K562 (cell line): ENCODE measurements at regions not wholly inside any gene's neighbourhood (a gene's known extent, or its start where the extent isn't known, plus 50 kb on each side); places are given as distances from the start of the nearest gene placed in this dataset.

Source experiments
- ATAC-seq: fragments of 200-7000 bp; cut with Tn5 transposase; 3 replicates; pipeline ENCODE4 v1.9.1; 2020; ENCODE audit warnings: moderate library complexity
- BruUV-seq: library from RNA; stranded (reverse); fragments of 400-500 nt; replicated peaks from 2 replicates; lab custom pipeline; 2021; lab: Mats Ljungman, UMichigan
- CTCF ChIA-PET: fragments of 300-600 bp; formaldehyde crosslinking; extraction: SDS; loops from one replicate; lab custom pipeline; 2021; ENCODE audit warnings: low intra/inter-chr PET ratio; lab: Yijun Ruan, JAX
- POLR2A ChIA-PET: fragments of 300-600, 350-650 bp; sonication (Branson Sonifier 250); formaldehyde crosslinking; extraction: SDS; loops from one replicate; lab custom pipeline; 2021; ENCODE audit warnings: antibody characterized with exemption, inconsistent platforms; lab: Yijun Ruan, JAX
- DNase-seq, 4 experiments: peaks; one replicate each; pipeline versions ENCODE4 v3.0.0 to v3.0.0-alpha.2; 2011 to 2018; ENCODE audit warnings: low spot score in 3 of 4, mixed read lengths in 3 of 4; ENCODE audit errors: extremely low read depth in 1 of 4
- FAIRE-seq: peaks from 2 replicates; lab custom pipeline; 2011; peaks lifted over from hg19 to GRCh38; lab: Jason Lieb, UNC
- H2AFZ ChIP-seq: 2 replicates; pipeline ENCODE4 v1.6.0; 2011; ENCODE audit warnings: low read depth, low read length, control low read depth, inconsistent platforms
- H3K27ac ChIP-seq: fragments of 200-600 bp; 3 replicates; pipeline ENCODE4 v1.8.0; 2011; ENCODE audit warnings: low read depth, mild to moderate bottlenecking, control low read depth, inconsistent platforms, low read length, moderate library complexity, mixed read lengths; ENCODE audit errors: extremely low read depth
- H3K27me3 ChIP-seq, 2 experiments: fragments of 300-600 bp in 1 of 2; 2 replicates in 1 of 2; 3 replicates in 1 of 2; pipeline versions ENCODE4 v1.6.0 to v1.8.0; 2011; ENCODE audit warnings: inconsistent platforms in 2 of 2, low read length in 2 of 2, mild to moderate bottlenecking in 1 of 2, mixed read lengths in 1 of 2, moderate library complexity in 1 of 2; ENCODE audit not compliant: control insufficient read depth in 2 of 2, insufficient read depth in 2 of 2
- H3K36me3 ChIP-seq: fragments of 300-600 bp; 3 replicates; pipeline ENCODE4 v1.8.0; 2011; ENCODE audit warnings: mild to moderate bottlenecking, low read length, inconsistent platforms; ENCODE audit not compliant: control insufficient read depth, insufficient read depth
- H3K4me1 ChIP-seq, 2 experiments: fragments of 200-600 bp in 1 of 2; replicated peaks in 1 of 2; 2 replicates in 1 of 2; 3 replicates in 1 of 2; pipeline versions ENCODE4 v1.5.1 to v1.8.0; 2011; ENCODE audit warnings: inconsistent platforms in 2 of 2, low read length in 2 of 2, mild to moderate bottlenecking in 1 of 2, mixed read lengths in 1 of 2, moderate library complexity in 1 of 2; ENCODE audit not compliant: control insufficient read depth in 2 of 2, insufficient read depth in 2 of 2
- H3K4me2 ChIP-seq: 2 replicates; pipeline ENCODE4 v1.6.1; 2011; ENCODE audit warnings: low read length, control low read depth, inconsistent platforms, mixed read lengths; ENCODE audit not compliant: insufficient read depth
- H3K4me3 ChIP-seq: fragments of 200-600 bp; sonication (generic), shearing (Covaris generic); 2 replicates; pipeline ENCODE4 v1.5.1; 2016; ENCODE audit warnings: control low read depth, inconsistent platforms
- H3K79me2 ChIP-seq: fragments of 200-600 bp; 3 replicates; pipeline ENCODE4 v1.8.0; 2011; ENCODE audit warnings: low read length, inconsistent platforms; ENCODE audit not compliant: control insufficient read depth, insufficient read depth
- H3K9ac ChIP-seq, 2 experiments: 2 replicates each; pipeline versions ENCODE4 v1.6.0 to v1.6.1; 2011; ENCODE audit warnings: low read depth in 2 of 2, low read length in 2 of 2, control low read depth in 1 of 2, inconsistent platforms in 1 of 2, mild to moderate bottlenecking in 1 of 2, mixed read lengths in 1 of 2; ENCODE audit not compliant: insufficient read depth in 1 of 2
- H3K9me1 ChIP-seq: one replicate; pipeline ENCODE4 v1.6.0; 2011; ENCODE audit warnings: inconsistent platforms, mild to moderate bottlenecking, low read length, moderate library complexity; ENCODE audit not compliant: control insufficient read depth, insufficient read depth
- H3K9me3 ChIP-seq: replicated peaks from 2 replicates; pipeline ENCODE4 v1.5.1; 2011; ENCODE audit warnings: low read depth, low read length, inconsistent platforms; ENCODE audit not compliant: control insufficient read depth, insufficient read depth
- H4K20me1 ChIP-seq: replicated peaks from 2 replicates; pipeline ENCODE4 v1.6.1; 2011; ENCODE audit warnings: low read length, inconsistent platforms, mixed read lengths; ENCODE audit not compliant: control insufficient read depth, insufficient read depth
- KAT7 ChIP-seq: sonication (generic); formaldehyde crosslinking; IDR thresholded peaks from 2 replicates; pipeline ENCODE4 v1.8.0; 2022; ENCODE audit warnings: missing genetic modification reagents, mild to moderate bottlenecking, borderline replicate concordance
- MBD2 ChIP-seq: sonication (generic); IDR thresholded peaks from 2 replicates; pipeline ENCODE4 v1.6.1; 2016; ENCODE audit warnings: low read depth, borderline replicate concordance
- YBX1 ChIP-seq: fragments of 450-650 bp; IDR thresholded peaks from 2 replicates; pipeline ENCODE4 v1.7.1; 2016; ENCODE audit warnings: mild to moderate bottlenecking
- ZKSCAN8 ChIP-seq: fragments of 200-800 bp; sonication (Bioruptor generic); IDR thresholded peaks from 2 replicates; pipeline ENCODE4 v1.6.1; 2016; ENCODE audit warnings: missing genetic modification characterization, missing compliant biosample characterization
- ZNF232 ChIP-seq: sonication (generic); formaldehyde crosslinking; IDR thresholded peaks from 2 replicates; pipeline ENCODE4 v1.8.0; 2022; ENCODE audit warnings: mild to moderate bottlenecking, missing genetic modification reagents
- ZNF561 ChIP-seq: fragments of 450-650 bp; formaldehyde crosslinking; conservative IDR thresholded peaks from 2 replicates; pipeline ENCODE4 v1.4.0; 2020; ENCODE audit warnings: mild to moderate bottlenecking, moderate library complexity
- ZNF699 ChIP-seq: fragments of 250-450 bp; sonication (Bioruptor Pico); IDR thresholded peaks from 2 replicates; pipeline ENCODE4 v1.8.0; 2021; ENCODE audit warnings: mild to moderate bottlenecking, moderate library complexity; ENCODE audit not compliant: insufficient replicate concordance
- WGBS: fragments of 100-300 bp; shearing (Covaris generic); methylation state at CpG from one replicate; pipeline ENCODE4 v1.1.6; 2016; ENCODE audit warnings: low coverage, mixed read lengths; ENCODE audit not compliant: insufficient coverage; ENCODE audit errors: missing lambda C conversion rate; 5-methylcytosine and 5-hydroxymethylcytosine counted together
- in situ Hi-C: fragments of 300-500 bp; cut with MboI; formaldehyde crosslinking; loops from 4 replicates; pipeline ENCODE4 v1.15.0; 2018; ENCODE audit warnings: inconsistent platforms, mixed read lengths
- intact Hi-C: fragments of 100-400 bp; cut with micrococcal nuclease; formaldehyde crosslinking; loops from 2 replicates; pipeline ENCODE4 v1.14.2; 2022
- TF ChIP-seq, protein P1 (sequence below): fragments of 450-650 bp; IDR thresholded peaks from 2 replicates; pipeline ENCODE4 v1.6.1; 2017; ENCODE audit warnings: mild to moderate bottlenecking, moderate library complexity
- TF ChIP-seq, protein P2 (sequence below): fragments of 250-450 bp; sonication (Bioruptor Pico); IDR thresholded peaks from 2 replicates; pipeline ENCODE4 v1.8.0; 2021; ENCODE audit warnings: moderate library complexity, mild to moderate bottlenecking, inconsistent platforms
- TF ChIP-seq, protein P3 (sequence below): fragments of 250-450 bp; sonication (Bioruptor Pico); IDR thresholded peaks from 2 replicates; pipeline ENCODE4 v1.5.0; 2021
- TF ChIP-seq, protein P4 (sequence below): sonication (generic); formaldehyde crosslinking; IDR thresholded peaks from 2 replicates; pipeline ENCODE4 v1.9.0; 2022; ENCODE audit warnings: mild to moderate bottlenecking, missing genetic modification reagents
- TF ChIP-seq, protein P5 (sequence below): fragments of 250-450 bp; sonication (Bioruptor Pico); IDR thresholded peaks from 2 replicates; pipeline ENCODE4 v1.8.0; 2021; ENCODE audit warnings: moderate library complexity, mild to moderate bottlenecking, inconsistent platforms

DNA sequence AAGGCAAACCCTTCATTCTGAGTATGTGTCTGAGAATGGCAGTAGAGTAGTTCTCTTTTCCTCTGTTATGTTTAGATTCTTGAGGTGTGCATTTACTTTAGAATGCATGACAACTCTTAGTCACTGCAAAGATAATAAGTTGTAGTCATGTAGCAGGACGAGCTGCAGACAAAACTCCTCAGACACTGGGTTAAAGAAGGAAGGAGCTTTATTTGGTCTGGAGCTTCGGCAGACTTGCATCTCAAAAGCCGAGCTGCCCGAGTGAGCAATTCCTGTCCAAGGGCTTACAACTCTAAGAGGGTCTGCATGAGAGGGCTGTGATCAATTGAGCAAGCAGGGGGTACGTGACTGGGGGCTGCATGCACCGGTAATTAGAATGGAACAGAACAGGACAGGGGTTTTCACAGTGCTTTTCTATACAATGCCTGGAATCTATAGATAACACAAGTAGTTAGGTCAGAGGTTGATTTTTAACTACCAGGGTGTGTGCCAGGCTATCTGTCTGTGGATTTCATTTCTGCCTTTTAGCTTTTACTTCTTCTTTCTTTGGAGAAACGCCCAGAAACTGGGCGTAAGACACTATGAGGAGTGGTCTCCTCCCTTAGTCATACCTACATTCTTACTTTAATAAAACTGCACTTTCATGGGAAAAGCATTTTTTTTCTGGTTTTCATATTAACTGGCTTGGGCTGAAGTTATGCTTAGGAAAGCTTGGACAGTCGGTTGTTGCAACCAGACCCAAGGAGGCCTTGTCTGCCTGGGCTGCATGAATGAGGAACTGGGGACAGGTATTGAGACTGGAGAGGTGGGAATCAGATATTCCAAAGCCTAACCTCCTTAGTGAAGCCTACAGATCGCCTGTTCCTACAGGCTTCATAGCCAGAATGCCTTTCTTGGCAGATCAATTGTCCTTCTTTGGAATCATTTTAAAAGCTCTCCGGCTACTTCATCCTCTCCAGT, 115.1 kb downstream of the RHOU start:
- no peak overlapping the region for H3K4me2 ChIP-seq
- no peak overlapping the region for H2AFZ ChIP-seq
- no TSS peak for BruUV-seq

More for the DNA sequence above, 115.1 kb downstream of the RHOU start:
- 2% methylated on average over 11 of the region's 11 CpGs for WGBS
- Histone ChIP-seq H3K9me3 (no peaks in the 10 kb centered on the region), H3K4me1 (no peaks in the 10 kb centered on the region), H3K4me3 (no peak overlapping the region), H3K27ac (no peak overlapping the region), H3K9me1 (no peaks in the 10 kb centered on the region), H4K20me1 (no peaks in the 10 kb centered on the region), H3K36me3 (no peaks in the 10 kb centered on the region), H3K79me2 (no peaks in the 10 kb centered on the region), H3K9ac (no peak overlapping the region), H3K27me3 (no peaks in the 10 kb centered on the region)
- in situ Hi-C loops (no loop called here), intact Hi-C loops (no loop called here)
- FAIRE-seq = no peak
- POLR2A ChIA-PET = interaction anchor here (0.6 to 0.8 kb wide), 2 partner anchors 9 to 13 kb away, joined by 3 read pairs; no protein-coding TSS in a partner anchor
- no peak for DNase-seq
- CTCF ChIA-PET = no interaction called here
- ATAC-seq = no peak
- TF ChIP-seq, protein P1, sequence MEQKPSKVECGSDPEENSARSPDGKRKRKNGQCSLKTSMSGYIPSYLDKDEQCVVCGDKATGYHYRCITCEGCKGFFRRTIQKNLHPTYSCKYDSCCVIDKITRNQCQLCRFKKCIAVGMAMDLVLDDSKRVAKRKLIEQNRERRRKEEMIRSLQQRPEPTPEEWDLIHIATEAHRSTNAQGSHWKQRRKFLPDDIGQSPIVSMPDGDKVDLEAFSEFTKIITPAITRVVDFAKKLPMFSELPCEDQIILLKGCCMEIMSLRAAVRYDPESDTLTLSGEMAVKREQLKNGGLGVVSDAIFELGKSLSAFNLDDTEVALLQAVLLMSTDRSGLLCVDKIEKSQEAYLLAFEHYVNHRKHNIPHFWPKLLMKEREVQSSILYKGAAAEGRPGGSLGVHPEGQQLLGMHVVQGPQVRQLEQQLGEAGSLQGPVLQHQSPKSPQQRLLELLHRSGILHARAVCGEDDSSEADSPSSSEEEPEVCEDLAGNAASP = no peak
- TF ChIP-seq, protein P2, sequence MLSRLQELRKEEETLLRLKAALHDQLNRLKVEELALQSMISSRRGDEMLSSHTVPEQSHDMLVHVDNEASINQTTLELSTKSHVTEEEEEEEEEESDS (CRISPR knock-in tag) = no peak
- TF ChIP-seq ZNF232 (CRISPR knock-in tag) (no peak), MBD2 (no peak), ZNF561 (CRISPR knock-in tag) (no peak), ZKSCAN8 (CRISPR knock-in tag) (no peak), KAT7 (CRISPR knock-in tag) (no peak), ZNF699 (CRISPR knock-in tag) (no peak), YBX1 (no peak)
- TF ChIP-seq, protein P3, sequence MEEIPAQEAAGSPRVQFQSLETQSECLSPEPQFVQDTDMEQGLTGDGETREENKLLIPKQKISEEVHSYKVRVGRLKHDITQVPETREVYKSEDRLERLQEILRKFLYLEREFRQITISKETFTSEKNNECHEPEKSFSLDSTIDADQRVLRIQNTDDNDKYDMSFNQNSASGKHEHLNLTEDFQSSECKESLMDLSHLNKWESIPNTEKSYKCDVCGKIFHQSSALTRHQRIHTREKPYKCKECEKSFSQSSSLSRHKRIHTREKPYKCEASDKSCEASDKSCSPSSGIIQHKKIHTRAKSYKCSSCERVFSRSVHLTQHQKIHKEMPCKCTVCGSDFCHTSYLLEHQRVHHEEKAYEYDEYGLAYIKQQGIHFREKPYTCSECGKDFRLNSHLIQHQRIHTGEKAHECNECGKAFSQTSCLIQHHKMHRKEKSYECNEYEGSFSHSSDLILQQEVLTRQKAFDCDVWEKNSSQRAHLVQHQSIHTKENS = no peak
- TF ChIP-seq, protein P4, sequence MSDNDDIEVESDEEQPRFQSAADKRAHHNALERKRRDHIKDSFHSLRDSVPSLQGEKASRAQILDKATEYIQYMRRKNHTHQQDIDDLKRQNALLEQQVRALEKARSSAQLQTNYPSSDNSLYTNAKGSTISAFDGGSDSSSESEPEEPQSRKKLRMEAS = no peak
- TF ChIP-seq, protein P5, sequence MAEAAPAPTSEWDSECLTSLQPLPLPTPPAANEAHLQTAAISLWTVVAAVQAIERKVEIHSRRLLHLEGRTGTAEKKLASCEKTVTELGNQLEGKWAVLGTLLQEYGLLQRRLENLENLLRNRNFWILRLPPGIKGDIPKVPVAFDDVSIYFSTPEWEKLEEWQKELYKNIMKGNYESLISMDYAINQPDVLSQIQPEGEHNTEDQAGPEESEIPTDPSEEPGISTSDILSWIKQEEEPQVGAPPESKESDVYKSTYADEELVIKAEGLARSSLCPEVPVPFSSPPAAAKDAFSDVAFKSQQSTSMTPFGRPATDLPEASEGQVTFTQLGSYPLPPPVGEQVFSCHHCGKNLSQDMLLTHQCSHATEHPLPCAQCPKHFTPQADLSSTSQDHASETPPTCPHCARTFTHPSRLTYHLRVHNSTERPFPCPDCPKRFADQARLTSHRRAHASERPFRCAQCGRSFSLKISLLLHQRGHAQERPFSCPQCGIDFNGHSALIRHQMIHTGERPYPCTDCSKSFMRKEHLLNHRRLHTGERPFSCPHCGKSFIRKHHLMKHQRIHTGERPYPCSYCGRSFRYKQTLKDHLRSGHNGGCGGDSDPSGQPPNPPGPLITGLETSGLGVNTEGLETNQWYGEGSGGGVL (CRISPR knock-in tag) = no peak
- TF ChIP-seq, all 486 proteins: peak for 0
